RWPE2 (cell line): ENCODE measurements at regions not wholly inside any gene's neighbourhood (a gene's known extent, or its start where the extent isn't known, plus 50 kb on each side); places are given as distances from the start of the nearest gene placed in this dataset.

Source experiments
- ATAC-seq: fragments of 200-7000 bp; cut with Tn5 transposase; 3 replicates; pipeline ENCODE4 v1.9.1; 2021; ENCODE audit warnings: low read depth
- DNase-seq: peaks from one replicate; pipeline ENCODE4 v3.0.0-alpha.2; 2020; ENCODE audit warnings: low spot score
- H3K27ac ChIP-seq: fragments of 450-650 bp; 2 replicates; pipeline ENCODE4 v1.5.1; 2017; ENCODE audit warnings: mild to moderate bottlenecking; ENCODE audit not compliant: poor library complexity, severe bottlenecking
- H3K27me3 ChIP-seq: fragments of 250-450 bp; sonication (Bioruptor Pico); 2 replicates; pipeline ENCODE4 v1.5.1; 2021; ENCODE audit warnings: mild to moderate bottlenecking, moderate library complexity; ENCODE audit not compliant: insufficient read depth, poor library complexity, severe bottlenecking
- H3K36me3 ChIP-seq: fragments of 250-450 bp; sonication (Bioruptor Pico); 2 replicates; pipeline ENCODE4 v1.5.1; 2020; ENCODE audit warnings: low read depth, mild to moderate bottlenecking, moderate library complexity
- H3K4me1 ChIP-seq: fragments of 250-450 bp; sonication (Bioruptor Pico); 2 replicates; pipeline ENCODE4 v1.5.1; 2021; ENCODE audit warnings: mild to moderate bottlenecking, moderate library complexity; ENCODE audit not compliant: insufficient read depth, poor library complexity, severe bottlenecking
- H3K4me3 ChIP-seq: fragments of 250-450 bp; sonication (Bioruptor Pico); 2 replicates; pipeline ENCODE4 v1.5.1; 2021; ENCODE audit warnings: mild to moderate bottlenecking, moderate library complexity; ENCODE audit not compliant: severe bottlenecking
- H3K9me3 ChIP-seq: fragments of 250-450 bp; sonication (Bioruptor Pico); 2 replicates; pipeline ENCODE4 v1.5.1; 2021; ENCODE audit warnings: mild to moderate bottlenecking, moderate library complexity; ENCODE audit not compliant: severe bottlenecking
- TF ChIP-seq, protein P1 (sequence below): fragments of 450-650 bp; IDR thresholded peaks from one replicate; pipeline ENCODE4 v1.5.1; 2017; ENCODE audit warnings: mild to moderate bottlenecking, moderate library complexity; ENCODE audit not compliant: poor library complexity, severe bottlenecking

DNA sequence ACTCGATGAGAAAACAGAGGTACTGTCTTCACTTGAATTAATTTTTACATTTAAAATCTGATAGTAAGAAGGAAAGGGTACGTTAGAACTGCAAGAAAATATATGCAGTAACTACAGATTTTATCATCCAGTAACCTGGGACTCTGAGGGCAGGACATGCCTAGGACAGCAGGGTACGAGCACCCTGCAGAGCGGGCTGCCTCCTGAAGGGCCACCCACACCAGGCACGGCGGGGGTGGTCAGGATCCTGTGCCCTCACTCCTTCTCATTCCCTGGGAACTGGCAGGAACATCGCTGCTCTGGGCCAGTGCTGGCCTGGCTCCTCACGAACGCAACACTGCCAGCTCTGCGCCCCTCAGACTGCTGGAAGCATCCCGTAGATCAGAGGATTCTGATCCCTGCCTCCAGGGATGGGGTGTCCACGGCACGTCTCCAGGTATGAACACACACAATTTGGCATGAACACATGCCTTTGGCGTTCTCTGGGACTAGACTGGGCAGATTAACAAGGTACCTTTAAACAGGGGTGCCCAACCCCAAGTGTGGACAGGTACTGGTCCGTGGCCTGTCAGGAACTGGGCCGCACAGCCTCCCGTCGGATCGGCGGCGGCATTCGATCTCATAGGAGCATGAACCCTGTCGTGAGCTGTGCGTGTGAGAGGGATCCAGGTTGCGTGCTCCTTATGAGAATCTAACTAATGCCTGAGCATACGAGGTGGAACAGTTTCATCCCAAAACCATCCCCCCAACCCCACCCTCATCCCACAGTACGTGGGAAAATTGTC lies 99.3 kb upstream of the FAM20C start:
- Histone ChIP-seq H3K36me3 (no peaks in the 10 kb centered on the region), H3K27me3 (no peaks in the 10 kb centered on the region)

DNA sequence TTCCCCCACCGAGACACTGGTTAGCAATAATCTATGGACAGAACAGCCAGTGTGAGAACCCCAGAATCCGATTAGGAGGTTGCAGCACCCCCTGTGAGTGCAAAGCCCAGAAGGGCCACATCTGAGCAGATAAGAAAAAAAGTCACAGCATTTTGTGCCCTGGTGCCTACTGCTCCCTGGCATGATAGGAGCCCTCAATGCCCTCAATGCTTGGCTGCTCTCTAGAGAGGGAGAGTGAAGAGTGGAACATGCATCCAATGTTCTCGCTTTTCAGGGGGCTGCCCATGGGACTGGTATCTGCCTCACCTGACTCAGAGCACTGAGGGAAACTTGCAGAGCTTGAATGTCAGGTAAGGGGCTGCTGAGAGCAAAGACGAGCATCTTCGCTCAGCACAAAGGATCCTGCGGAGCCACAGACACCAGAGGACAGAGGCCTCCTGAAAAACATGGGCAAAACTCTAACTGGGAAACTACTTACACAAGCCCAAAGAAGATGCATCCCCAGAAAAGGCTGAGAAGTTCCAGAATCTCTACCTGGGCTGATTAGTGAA lies 98.0 kb upstream of the FAM20C start:
- no peak for ATAC-seq
- H3K4me3 ChIP-seq = no peak overlapping the region
- H3K27me3 ChIP-seq = no peaks in the 10 kb centered on the region
- H3K9me3 ChIP-seq = peaks cover under 1% of the 10 kb centered on the region
- H3K4me1 ChIP-seq = peaks cover 25% of the 10 kb centered on the region
- H3K36me3 ChIP-seq = no peaks in the 10 kb centered on the region
- H3K27ac ChIP-seq = peak overlapping the region; percentile 39
- no peak for DNase-seq
- TF ChIP-seq, protein P1, sequence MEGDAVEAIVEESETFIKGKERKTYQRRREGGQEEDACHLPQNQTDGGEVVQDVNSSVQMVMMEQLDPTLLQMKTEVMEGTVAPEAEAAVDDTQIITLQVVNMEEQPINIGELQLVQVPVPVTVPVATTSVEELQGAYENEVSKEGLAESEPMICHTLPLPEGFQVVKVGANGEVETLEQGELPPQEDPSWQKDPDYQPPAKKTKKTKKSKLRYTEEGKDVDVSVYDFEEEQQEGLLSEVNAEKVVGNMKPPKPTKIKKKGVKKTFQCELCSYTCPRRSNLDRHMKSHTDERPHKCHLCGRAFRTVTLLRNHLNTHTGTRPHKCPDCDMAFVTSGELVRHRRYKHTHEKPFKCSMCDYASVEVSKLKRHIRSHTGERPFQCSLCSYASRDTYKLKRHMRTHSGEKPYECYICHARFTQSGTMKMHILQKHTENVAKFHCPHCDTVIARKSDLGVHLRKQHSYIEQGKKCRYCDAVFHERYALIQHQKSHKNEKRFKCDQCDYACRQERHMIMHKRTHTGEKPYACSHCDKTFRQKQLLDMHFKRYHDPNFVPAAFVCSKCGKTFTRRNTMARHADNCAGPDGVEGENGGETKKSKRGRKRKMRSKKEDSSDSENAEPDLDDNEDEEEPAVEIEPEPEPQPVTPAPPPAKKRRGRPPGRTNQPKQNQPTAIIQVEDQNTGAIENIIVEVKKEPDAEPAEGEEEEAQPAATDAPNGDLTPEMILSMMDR = no peak

More for the DNA sequence above, 99.3 kb upstream of the FAM20C start:
- H3K4me1 ChIP-seq = peaks cover 35% of the 10 kb centered on the region
- DNase-seq = no peak
- TF ChIP-seq, protein P1 = no peak
- H3K27ac ChIP-seq = no peak overlapping the region
- H3K9me3 ChIP-seq = no peaks in the 10 kb centered on the region
- H3K4me3 ChIP-seq = no peak overlapping the region
- no peak for ATAC-seq

DNA sequence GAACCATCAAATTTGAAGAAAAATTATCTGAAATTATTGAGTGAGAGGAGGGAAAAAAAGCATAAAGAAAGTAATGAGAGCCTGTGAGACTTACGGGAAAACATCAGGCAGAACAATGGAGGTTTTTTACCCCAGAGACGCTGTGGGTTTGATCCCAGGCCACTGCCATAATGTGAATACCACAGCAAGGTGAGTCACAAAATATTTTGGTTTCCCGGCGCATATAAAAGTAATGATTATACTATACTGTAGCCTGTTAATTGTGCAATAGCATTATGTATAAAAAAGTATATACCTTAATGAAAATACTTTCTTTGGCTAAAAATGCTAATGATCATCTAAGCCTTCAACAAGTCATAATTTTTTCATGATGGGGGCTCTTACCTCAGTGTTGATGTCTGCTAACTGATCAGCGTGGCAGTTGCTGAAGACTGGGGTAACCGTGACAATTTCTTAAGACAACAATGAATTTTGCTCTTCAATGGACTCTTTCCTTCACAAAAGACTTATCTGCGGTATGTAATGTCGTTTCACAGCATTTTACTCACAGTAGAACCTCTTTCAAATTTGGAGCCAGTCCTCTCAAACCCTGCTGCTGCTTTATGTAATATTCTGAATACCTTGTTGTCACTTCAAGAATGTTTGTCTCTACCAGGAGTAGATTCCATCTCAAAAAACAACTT lies 97.0 kb upstream of the FAM20C start:
- Histone ChIP-seq H3K9me3 (peaks cover 2% of the 10 kb centered on the region), H3K4me1 (peaks cover 20% of the 10 kb centered on the region), H3K36me3 (no peaks in the 10 kb centered on the region), H3K4me3 (no peak overlapping the region), H3K27ac (peak overlapping the region; percentile 39), H3K27me3 (no peaks in the 10 kb centered on the region)
- TF ChIP-seq, protein P1 = no peak
- no peak for DNase-seq
- peak; percentile 69 for ATAC-seq

DNA sequence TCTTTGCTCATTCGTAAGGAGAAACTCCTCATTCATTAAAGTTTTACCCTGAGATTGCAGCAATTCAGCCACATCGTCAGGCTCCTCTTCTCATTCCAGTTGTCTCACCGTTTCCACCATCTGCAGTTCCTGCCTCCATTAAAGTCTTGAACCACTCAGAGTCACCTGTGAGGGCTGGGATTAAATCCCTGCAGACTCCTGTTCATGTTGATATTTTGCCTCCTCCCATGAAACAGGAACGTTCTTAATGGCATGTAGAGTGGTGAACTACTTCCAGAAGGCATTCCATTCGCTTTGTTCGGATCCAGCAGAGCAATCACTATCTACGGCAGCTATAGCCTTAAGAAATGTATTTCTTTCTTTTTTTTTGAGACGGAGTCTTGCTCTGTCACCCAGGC lies 96.5 kb upstream of the FAM20C start:
- TF ChIP-seq, protein P1 = no peak
- peak overlapping the region; percentile 39 for H3K27ac ChIP-seq
- ATAC-seq (no peak), DNase-seq (no peak)
- peaks cover 21% of the 10 kb centered on the region for H3K4me1 ChIP-seq
- H3K36me3 ChIP-seq = no peaks in the 10 kb centered on the region
- H3K27me3 ChIP-seq = no peaks in the 10 kb centered on the region
- peaks cover 2% of the 10 kb centered on the region for H3K9me3 ChIP-seq
- H3K4me3 ChIP-seq = no peak overlapping the region
